ENCODE measurements at regions not wholly inside any gene's neighbourhood (a gene's known extent, or its start where the extent isn't known, plus 50 kb on each side); places are given as distances from the start of the nearest gene placed in this dataset.
"Not testable (repeated sequence)": the region's sequence is repeated elsewhere in the genome, so short reads cannot be mapped to it uniquely, and the experiment has no call there.

- DNase-seq (ENCODE audit: low read depth in 2 of 2): not testable (repeated sequence)
These were observed 550.3 kb upstream of the CDH2 start for GRCh38 chr18:28727189-28727588.

- DNase-seq (ENCODE audit: low read depth in 2 of 2): no peak
These were observed 548.9 kb upstream of the CDH2 start for GRCh38 chr18:28725876-28726275.

GRCh38 chr18:28723506-28723905 is 546.6 kb upstream of the CDH2 start:
- no peak for DNase-seq (ENCODE audit: low read depth in 2 of 2)

- no peak for DNase-seq (ENCODE audit: low read depth in 2 of 2)
These were observed 541.8 kb upstream of the CDH2 start for GRCh38 chr18:28718696-28719095.

- no peak for DNase-seq (ENCODE audit: low read depth in 2 of 2)
These were observed 539.4 kb upstream of the CDH2 start for GRCh38 chr18:28716338-28716737.

GRCh38 chr18:28715206-28715605 is 538.3 kb upstream of the CDH2 start:
- no peak for DNase-seq (ENCODE audit: low read depth in 2 of 2)

GRCh38 chr18:28714498-28714897 is 537.6 kb upstream of the CDH2 start:
- DNase-seq (ENCODE audit: low read depth in 2 of 2): no peak

GRCh38 chr18:28712796-28713425 is 536.0 kb upstream of the CDH2 start:
- no peak for DNase-seq (ENCODE audit: low read depth in 2 of 2)

- no peak for DNase-seq (ENCODE audit: low read depth in 2 of 2)
These were observed 535.2 kb upstream of the CDH2 start for GRCh38 chr18:28712172-28712571.

- DNase-seq (ENCODE audit: low read depth in 2 of 2): no peak
These were observed 534.2 kb upstream of the CDH2 start for GRCh38 chr18:28711096-28711495.

GRCh38 chr18:28707006-28707405 is 530.1 kb upstream of the CDH2 start:
- no peak for DNase-seq (ENCODE audit: low read depth in 2 of 2)

GRCh38 chr18:28706397-28706796 is 529.5 kb upstream of the CDH2 start:
- no peak for DNase-seq (ENCODE audit: low read depth in 2 of 2)

GRCh38 chr18:28705482-28705881 is 528.6 kb upstream of the CDH2 start:
- no peak for DNase-seq (ENCODE audit: low read depth in 2 of 2)

- DNase-seq (ENCODE audit: low read depth in 2 of 2): no peak
These were observed 515.4 kb upstream of the CDH2 start for GRCh38 chr18:28692337-28692736.

- DNase-seq (ENCODE audit: low read depth in 2 of 2): no peak
These were observed 514.5 kb upstream of the CDH2 start for GRCh38 chr18:28691496-28691840.

GRCh38 chr18:28690836-28691495 is 514.0 kb upstream of the CDH2 start:
- DNase-seq (ENCODE audit: low read depth in 2 of 2): no peak

- no peak for DNase-seq (ENCODE audit: low read depth in 2 of 2)
These were observed 513.2 kb upstream of the CDH2 start for GRCh38 chr18:28690100-28690499.

- no peak for DNase-seq (ENCODE audit: low read depth in 2 of 2)
These were observed 512.7 kb upstream of the CDH2 start for GRCh38 chr18:28689588-28689987.

- no peak for DNase-seq (ENCODE audit: low read depth in 2 of 2)
These were observed 507.9 kb upstream of the CDH2 start for GRCh38 chr18:28684746-28685355.

- DNase-seq (ENCODE audit: low read depth in 2 of 2): no peak
These were observed 506.0 kb upstream of the CDH2 start for GRCh38 chr18:28682912-28683311.

GRCh38 chr18:28669165-28669564 is 492.2 kb upstream of the CDH2 start:
- DNase-seq (ENCODE audit: low read depth in 2 of 2): no peak

GRCh38 chr18:28666216-28666615 is 489.3 kb upstream of the CDH2 start:
- no peak for DNase-seq (ENCODE audit: low read depth in 2 of 2)

GRCh38 chr18:28657961-28658360 is 481.0 kb upstream of the CDH2 start:
- peak in 1 of 2 experiments; percentile 5 for DNase-seq (ENCODE audit: low read depth in 2 of 2)
